Right cardiac atrium (tissue), 5 donors: ENCODE measurements at regions not wholly inside any gene's neighbourhood (a gene's known extent, or its start where the extent isn't known, plus 50 kb on each side); places are given as distances from the start of the nearest gene placed in this dataset.

Source experiments
- ATAC-seq, 2 donors: fragments of 200-7000 bp; cut with Tn5 transposase; one replicate each; pipeline versions ENCODE4 v1.8.0 to v1.9.1; 2020; ENCODE audit warnings: moderate library complexity in 2 of 2, mild to moderate bottlenecking in 1 of 2
- DNase-seq, 3 donors: peaks; one replicate each; pipeline ENCODE4 v3.0.0-alpha.2; 2020
- H3K27ac ChIP-seq: one replicate; pipeline ENCODE4 v1.5.1; 2013; ENCODE audit warnings: mild to moderate bottlenecking, low read length, control low read depth, moderate library complexity
- H3K27me3 ChIP-seq: one replicate; pipeline ENCODE4 v1.6.1; 2013; ENCODE audit not compliant: control insufficient read depth, insufficient read depth
- H3K4me1 ChIP-seq: one replicate; pipeline ENCODE4 v1.6.1; 2013; ENCODE audit warnings: low read length; ENCODE audit not compliant: control insufficient read depth, insufficient read depth
- H3K4me3 ChIP-seq: one replicate; pipeline ENCODE4 v1.5.1; 2013; ENCODE audit warnings: low read length, control low read depth
- H3K9me3 ChIP-seq: one replicate; pipeline ENCODE4 v1.6.1; 2013; ENCODE audit warnings: low read length; ENCODE audit not compliant: control insufficient read depth
- WGBS: extraction: QIAGEN DNeasy Blood & Tissue Kit; methylation state at CpG from one replicate; pipeline ENCODE4 v1.1.7; 2013; 5-methylcytosine and 5-hydroxymethylcytosine counted together
- intact Hi-C, 4 donors: fragments of 100-400 bp; cut with DNase I; formaldehyde crosslinking; loops; one replicate each; pipeline versions ENCODE4 v1.11.0 to v1.14.0; 2022 to 2023
- donor health status: healthy with polysubstance abuse.
- donor health status: DM: no; HTN: yes; CAD: no.
- donor health status: DM: no; HTN: no; CAD: no.
- donor health status: DM: no; HTN: yes; CAD: no; lungs with severe emphysema.
- donor health status: DM: yes; HTN: yes; CAD: no.

DNA sequence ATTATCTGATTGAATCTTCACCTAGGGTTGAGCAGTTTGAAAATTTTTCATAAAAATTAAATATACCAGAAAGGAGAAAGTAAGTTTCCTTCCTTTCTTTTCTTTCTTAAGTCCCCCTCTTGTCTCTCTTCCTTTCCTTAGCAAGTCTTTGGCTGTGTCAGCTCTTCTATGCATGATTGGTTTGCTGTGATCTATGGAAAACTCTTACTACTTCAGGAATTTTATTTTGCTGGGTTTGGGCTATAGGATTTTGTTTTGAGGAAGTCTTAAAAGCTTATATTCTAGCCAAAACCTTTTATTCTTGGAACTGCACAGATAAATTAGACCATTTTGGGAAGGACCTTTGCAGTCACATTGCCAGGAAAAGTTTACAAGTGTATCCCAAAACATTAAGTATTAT lies 173.4 kb upstream of the CITED2 start:
- no peaks in the 10 kb centered on the region for H3K27me3 ChIP-seq
- DNase-seq: no peak
- H3K9me3 ChIP-seq: no peaks in the 10 kb centered on the region
- no peak for ATAC-seq
- H3K4me3 ChIP-seq: no peak overlapping the region
- H3K27ac ChIP-seq: no peak overlapping the region
- H3K4me1 ChIP-seq: no peaks in the 10 kb centered on the region
- intact Hi-C loops: no loop called here

DNA sequence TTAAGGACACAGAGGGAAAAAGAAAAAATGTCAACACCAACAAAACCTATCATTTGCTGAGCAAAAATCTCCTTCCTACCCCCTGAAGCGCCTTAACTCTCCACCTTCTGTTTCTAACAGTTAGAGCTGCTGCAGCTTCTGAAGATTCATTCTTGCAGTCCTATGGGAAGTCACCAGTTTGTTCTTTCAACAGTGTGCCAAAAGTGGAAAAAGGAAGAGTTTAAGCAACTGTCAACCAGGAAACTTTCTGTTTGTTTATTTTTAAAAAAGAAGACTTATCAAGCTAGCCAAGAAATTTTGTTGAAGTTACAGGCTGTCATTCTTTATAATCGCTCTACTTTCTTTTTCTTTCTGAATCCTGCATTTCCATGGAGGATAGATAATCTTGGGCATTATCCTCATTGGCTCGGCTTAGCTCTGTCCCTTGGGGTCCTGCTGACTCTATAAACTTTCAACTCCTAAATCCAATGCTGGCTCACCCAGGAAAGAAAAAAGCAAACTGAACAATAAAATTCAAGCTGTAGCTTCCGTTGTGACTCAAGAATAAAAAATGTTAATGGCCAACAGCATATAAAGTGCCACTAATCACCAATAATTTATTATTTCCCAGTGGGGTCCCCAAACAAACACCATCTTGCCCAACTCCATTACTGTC lies 172.8 kb upstream of the CITED2 start:
- Histone ChIP-seq H3K4me3 (no peak overlapping the region), H3K4me1 (no peaks in the 10 kb centered on the region), H3K27me3 (no peaks in the 10 kb centered on the region), H3K9me3 (no peaks in the 10 kb centered on the region), H3K27ac (no peak overlapping the region)
- DNase-seq (no peak), ATAC-seq (peak; percentile 50 to 68)
- WGBS: 45% methylated on average over 4 of the region's 4 CpGs
- intact Hi-C loops: no loop called here

DNA sequence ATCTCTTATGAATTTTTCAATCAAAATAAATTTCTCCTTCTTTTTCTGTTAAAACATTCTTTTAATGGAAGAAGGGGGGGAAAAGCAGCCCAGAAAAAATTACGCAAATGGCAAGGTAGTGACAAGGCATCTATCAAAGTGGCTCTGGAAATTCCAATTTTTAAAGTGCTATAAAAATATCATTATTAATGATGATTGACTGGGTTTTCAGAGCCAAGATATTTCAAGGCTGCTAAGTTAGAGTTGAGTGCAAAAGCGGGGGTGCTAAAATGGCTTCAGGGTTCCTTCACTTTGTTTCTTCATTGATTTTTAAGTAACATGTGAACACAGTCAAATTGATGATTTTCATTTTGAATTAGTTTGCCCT lies 171.6 kb upstream of the CITED2 start:
- intact Hi-C loops: no loop called here
- H3K27ac ChIP-seq: no peak overlapping the region

DNA sequence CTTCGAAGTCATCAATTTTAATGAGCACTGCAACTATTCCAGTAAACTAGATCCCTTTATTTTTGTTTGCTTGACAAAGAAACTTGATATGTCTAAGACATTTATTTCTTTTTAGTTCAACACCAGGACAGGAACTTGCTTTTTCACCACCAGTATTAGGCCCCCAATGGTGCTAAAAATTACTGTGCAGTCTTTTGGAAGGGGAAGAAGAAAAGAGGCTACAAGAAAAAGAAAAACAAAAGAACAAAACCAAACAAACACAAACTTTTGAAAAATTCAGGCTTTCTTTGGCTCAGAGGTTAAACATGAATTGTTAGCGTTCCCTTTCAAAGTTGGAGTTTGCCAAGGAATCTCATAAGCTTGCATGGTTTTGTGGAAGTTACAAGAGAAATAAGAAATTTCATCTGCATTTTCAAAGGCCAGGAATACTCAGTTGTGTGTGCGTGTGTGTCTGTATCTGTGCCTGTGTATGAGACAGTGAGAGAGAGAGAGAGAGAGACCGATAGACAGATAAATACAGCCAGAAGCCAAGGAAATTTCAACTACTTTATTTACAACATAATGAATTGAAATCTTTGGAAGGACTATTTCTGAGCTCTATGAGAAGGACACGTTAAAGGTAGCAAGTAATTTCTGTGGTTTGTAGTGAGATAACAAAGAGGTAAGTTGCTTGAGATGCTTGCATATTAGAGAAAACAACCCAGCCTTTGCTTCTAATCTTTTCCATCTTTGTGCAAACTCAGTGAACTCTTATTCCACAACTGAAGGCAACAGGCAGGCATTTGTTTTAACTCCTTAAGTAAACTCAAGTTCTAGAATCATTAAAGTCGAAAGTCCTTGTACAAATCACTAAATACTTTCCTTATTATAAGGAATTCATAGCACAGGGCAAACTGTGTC lies 171.0 kb upstream of the CITED2 start:
- H3K27ac ChIP-seq: no peak overlapping the region
- no peaks in the 10 kb centered on the region for H3K9me3 ChIP-seq
- no peaks in the 10 kb centered on the region for H3K4me1 ChIP-seq
- intact Hi-C loops: no loop called here
- 54% methylated on average over 6 of the region's 6 CpGs for WGBS
- no peak for ATAC-seq
- H3K27me3 ChIP-seq: no peaks in the 10 kb centered on the region
- no peak overlapping the region for H3K4me3 ChIP-seq
- no peak for DNase-seq

More for the DNA sequence above, 171.6 kb upstream of the CITED2 start:
- no peak for DNase-seq
- Histone ChIP-seq H3K9me3 (no peaks in the 10 kb centered on the region), H3K4me3 (no peak overlapping the region), H3K4me1 (no peaks in the 10 kb centered on the region), H3K27me3 (no peaks in the 10 kb centered on the region)
- whole genome bisulfite sequencing: 91% methylated on average over 2 of the region's 2 CpGs
- no peak for ATAC-seq

DNA sequence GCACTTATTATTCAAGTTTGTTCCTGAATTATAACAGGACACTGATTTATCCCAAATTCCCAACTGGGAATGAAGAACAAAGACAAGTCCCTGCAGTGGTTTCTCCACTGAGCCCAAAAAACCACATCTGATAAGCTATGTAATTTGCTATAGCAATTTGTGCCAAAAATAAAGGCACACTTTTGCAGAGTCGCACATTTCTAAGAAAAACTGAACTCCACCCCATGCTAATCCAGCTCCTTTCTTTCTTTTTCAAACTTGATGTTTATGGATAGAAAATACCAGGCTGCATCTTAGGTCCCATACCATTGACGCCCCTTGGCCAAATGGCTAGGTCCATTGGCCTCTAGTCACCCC lies 170.2 kb upstream of the CITED2 start:
- intact Hi-C loops: no loop called here
- Histone ChIP-seq H3K9me3 (no peaks in the 10 kb centered on the region), H3K27ac (no peak overlapping the region), H3K4me3 (no peak overlapping the region), H3K4me1 (no peaks in the 10 kb centered on the region), H3K27me3 (no peaks in the 10 kb centered on the region)
- DNase-seq: no peak
- WGBS: 73% methylated on average over 2 of the region's 2 CpGs
- ATAC-seq: no peak

DNA sequence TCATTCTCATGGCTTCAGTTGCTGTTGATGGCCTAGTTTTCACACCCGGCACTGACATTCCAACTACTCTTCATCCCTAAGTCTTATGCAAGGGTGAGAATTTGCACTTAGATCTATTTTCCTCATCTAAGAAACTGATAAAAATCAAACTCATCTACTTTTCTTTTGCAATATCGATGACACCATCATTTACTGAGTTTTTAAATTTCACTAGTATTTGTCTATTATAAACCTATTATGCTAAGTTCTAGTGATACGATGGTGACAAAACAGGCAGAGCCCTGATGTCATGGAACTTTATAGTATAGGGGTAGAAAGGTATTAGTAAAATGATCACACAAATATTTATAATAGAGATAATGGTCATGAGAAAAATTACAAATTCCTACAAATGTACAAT lies 167.9 kb upstream of the CITED2 start:
- DNase-seq (no peak), ATAC-seq (no peak)
- intact Hi-C loops: no loop called here
- H3K4me3 ChIP-seq: no peak overlapping the region
- H3K27me3 ChIP-seq: no peaks in the 10 kb centered on the region
- H3K4me1 ChIP-seq: no peaks in the 10 kb centered on the region
- H3K27ac ChIP-seq: no peak overlapping the region
- H3K9me3 ChIP-seq: no peaks in the 10 kb centered on the region
- 93% methylated on average over 3 of the region's 3 CpGs for WGBS

DNA sequence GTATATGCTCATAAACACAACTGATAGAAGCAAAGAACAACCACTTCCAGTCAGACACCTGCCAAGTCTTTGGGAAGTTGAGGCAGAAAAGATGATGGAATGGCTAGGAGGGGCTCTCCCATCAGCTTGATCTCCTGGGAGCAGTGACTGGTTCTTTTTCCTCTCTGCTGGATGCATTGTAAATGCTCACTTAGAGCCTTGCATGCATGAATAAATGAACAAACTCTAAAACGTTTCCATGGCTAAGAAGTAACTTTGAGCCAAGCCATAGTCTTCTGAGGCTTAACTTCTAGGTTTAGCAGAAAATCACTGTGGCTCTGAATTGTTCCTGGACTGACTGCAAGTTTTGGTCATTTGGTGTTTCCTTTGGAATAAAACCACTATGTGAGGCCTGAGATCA lies 166.4 kb upstream of the CITED2 start:
- 55% methylated on average over 1 of the region's 1 CpG for WGBS
- Histone ChIP-seq H3K27me3 (no peaks in the 10 kb centered on the region), H3K27ac (no peak overlapping the region), H3K4me1 (no peaks in the 10 kb centered on the region), H3K9me3 (no peaks in the 10 kb centered on the region), H3K4me3 (no peak overlapping the region)
- intact Hi-C loops: no loop called here
- DNase-seq: no peak
- ATAC-seq: no peak

DNA sequence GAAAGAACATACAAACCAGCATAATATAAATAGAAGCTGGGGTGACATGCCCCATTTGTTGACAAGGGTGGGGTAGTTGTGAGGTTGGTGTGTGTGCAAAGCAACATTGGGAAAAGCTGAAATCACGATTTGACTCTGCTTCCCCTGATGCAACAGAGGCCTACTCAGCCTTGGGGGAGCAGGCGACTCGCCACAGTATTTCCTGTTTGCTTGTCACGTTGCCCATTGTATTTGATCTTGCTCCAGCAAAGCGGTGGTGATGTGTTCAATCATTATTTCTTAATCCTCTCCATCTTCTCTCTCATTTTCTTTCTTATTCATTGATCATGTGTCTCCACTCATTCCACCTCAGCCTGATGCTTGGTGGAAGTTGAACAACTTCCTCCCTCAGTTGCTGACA lies 165.8 kb upstream of the CITED2 start:
- Histone ChIP-seq H3K27me3 (no peaks in the 10 kb centered on the region), H3K4me1 (no peaks in the 10 kb centered on the region), H3K27ac (no peak overlapping the region), H3K4me3 (no peak overlapping the region), H3K9me3 (no peaks in the 10 kb centered on the region)
- 48% methylated on average over 5 of the region's 5 CpGs for WGBS
- DNase-seq: peak in 1 of 3 donors; percentile 45
- intact Hi-C loops: no loop called here
- ATAC-seq: no peak

DNA sequence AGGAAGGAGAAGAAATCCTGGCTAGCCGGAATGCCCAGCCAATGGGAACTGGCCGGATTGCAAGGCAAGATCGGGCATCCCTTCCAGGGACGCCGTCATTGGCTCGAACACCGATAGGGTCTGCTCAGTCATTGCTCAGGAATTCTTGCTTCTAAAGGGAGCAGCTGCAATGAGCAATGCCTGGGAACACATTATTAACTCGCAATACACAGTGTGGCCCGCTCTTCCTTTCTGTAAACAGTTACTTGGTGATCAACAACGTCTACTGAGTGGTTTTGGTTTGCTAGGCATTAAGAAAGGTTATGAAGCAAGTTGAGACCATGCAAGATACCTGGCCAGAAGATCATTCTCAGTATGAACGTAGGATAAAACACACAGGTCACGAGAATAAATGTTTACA lies 165.4 kb upstream of the CITED2 start:
- H3K27me3 ChIP-seq: no peaks in the 10 kb centered on the region
- ATAC-seq: peak; percentile 85 to 87
- no peaks in the 10 kb centered on the region for H3K9me3 ChIP-seq
- no peak overlapping the region for H3K4me3 ChIP-seq
- DNase-seq: peak; percentile 80 to 84 (median 83)
- intact Hi-C loops: no loop called here
- WGBS: 51% methylated on average over 12 of the region's 12 CpGs
- H3K27ac ChIP-seq: no peak overlapping the region
- H3K4me1 ChIP-seq: no peaks in the 10 kb centered on the region

DNA sequence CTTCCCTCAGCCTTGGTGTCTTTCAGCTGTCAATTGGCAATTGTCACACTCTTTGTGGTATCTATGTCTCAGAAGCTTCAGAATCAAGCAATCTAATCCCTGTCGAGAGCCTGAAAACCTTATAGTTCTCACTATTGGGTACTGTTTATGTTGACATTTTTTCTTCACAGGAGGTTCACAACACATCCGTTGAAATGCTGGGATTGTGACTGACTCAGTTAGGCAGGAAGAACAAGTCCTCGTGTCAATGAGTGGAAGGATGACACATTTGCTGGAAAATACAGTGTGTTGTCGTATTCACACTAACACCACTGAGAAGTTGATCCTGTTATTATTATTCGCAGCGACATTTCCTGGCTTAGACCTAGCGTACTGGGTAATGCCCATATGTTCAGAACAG lies 163.9 kb upstream of the CITED2 start:
- Histone ChIP-seq H3K27me3 (no peaks in the 10 kb centered on the region), H3K9me3 (no peaks in the 10 kb centered on the region), H3K27ac (no peak overlapping the region), H3K4me1 (peaks cover 4% of the 10 kb centered on the region), H3K4me3 (no peak overlapping the region)
- WGBS: 91% methylated on average over 7 of the region's 7 CpGs
- intact Hi-C loops: no loop called here
- DNase-seq: no peak
- no peak for ATAC-seq

DNA sequence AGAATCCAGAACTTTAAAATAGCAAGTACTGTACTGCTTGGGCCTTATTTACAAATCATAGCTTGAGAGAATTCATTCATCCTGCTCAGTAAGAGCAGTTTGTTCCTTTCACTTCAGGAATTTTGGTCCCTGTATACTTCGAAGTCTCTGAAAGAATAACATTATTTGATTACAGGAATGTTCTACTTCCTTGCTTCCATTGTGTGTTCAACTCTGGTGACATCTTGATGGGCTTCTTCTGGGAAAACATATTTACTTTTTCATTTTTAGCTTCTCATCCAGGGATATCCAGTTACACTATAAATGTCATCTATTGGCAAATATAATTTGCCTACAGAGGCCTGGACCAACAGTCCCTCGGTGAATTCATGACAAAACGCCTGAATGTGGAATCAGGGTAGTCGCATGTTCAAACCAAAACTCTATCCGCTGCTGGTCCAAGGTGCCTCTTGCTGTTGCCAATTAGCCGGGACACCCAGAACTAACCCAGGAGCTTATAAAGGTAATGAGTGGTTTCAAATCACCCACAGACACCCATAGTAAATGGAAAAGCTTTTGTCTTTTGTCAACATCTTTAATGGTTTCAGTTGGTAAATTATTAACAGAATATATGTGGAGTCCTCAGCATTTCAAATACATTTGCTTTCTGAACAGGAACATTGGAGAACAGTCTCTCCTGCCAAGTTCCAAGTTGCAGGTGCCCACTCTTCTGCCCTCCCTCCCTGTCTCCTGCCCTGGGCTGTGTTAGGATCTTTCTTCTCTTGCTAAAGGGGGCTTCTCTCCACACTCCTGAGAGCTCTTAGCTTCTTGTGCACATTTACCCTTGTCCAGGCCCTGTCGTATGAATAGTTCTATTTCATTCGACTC lies 162.5 kb upstream of the CITED2 start:
- Histone ChIP-seq H3K27me3 (no peaks in the 10 kb centered on the region), H3K9me3 (no peaks in the 10 kb centered on the region), H3K4me3 (no peak overlapping the region), H3K4me1 (peaks cover 4% of the 10 kb centered on the region), H3K27ac (no peak overlapping the region)
- intact Hi-C loops: no loop called here
- no peak for DNase-seq
- 79% methylated on average over 8 of the region's 8 CpGs for WGBS
- no peak for ATAC-seq
